Stimulated activated CD8-positive, alpha-beta memory T cell treated with anti-CD3 and anti-CD28 coated beads, Interleukin-15, amount 100 ng/mL, for 48 hours (primary cell): ENCODE measurements at regions not wholly inside any gene's neighbourhood (a gene's known extent, or its start where the extent isn't known, plus 50 kb on each side); places are given as distances from the start of the nearest gene placed in this dataset.

Experiments used
- DNase-seq, 2 donors: peaks; one replicate each; pipeline ENCODE4 v3.0.0-alpha.2; 2020; ENCODE audit warnings: low read depth in 2 of 2

GRCh38 chr2:173589604-173590275 is 235.1 kb downstream of the CDCA7 start:
- DNase-seq = no peak

- DNase-seq = no peak
Measured at GRCh38 chr2:173590276-173590861, 235.7 kb downstream of the CDCA7 start.

GRCh38 chr2:173593109-173593508 is 238.4 kb downstream of the CDCA7 start:
- DNase-seq = no peak

- no peak for DNase-seq
Measured at GRCh38 chr2:173596244-173596643, 241.6 kb downstream of the CDCA7 start.

GRCh38 chr2:173598525-173598924 is 243.9 kb downstream of the CDCA7 start:
- no peak for DNase-seq

GRCh38 chr2:173599821-173600359 is 245.2 kb downstream of the CDCA7 start:
- no peak for DNase-seq

- DNase-seq = no peak
Measured at GRCh38 chr2:173602153-173602795, 247.6 kb downstream of the CDCA7 start.

GRCh38 chr2:173605994-173606393 is 251.3 kb downstream of the CDCA7 start:
- DNase-seq = no peak

- no peak for DNase-seq
Measured at GRCh38 chr2:173606619-173607248, 252.1 kb downstream of the CDCA7 start.

- no peak for DNase-seq
Measured at GRCh38 chr2:173607606-173608311, 253.1 kb downstream of the CDCA7 start.

- no peak for DNase-seq
Measured at GRCh38 chr2:173611121-173611520, 256.4 kb downstream of the CDCA7 start.

GRCh38 chr2:173612354-173612753 is 257.7 kb downstream of the CDCA7 start:
- DNase-seq = no peak

- no peak for DNase-seq
Measured at GRCh38 chr2:173613386-173613785, 258.7 kb downstream of the CDCA7 start.

GRCh38 chr2:173614265-173614930 is 259.7 kb downstream of the CDCA7 start:
- no peak for DNase-seq

GRCh38 chr2:173623438-173624319 is 269.0 kb downstream of the CDCA7 start:
- DNase-seq = no peak

- no peak for DNase-seq
Measured at GRCh38 chr2:173625315-173625714, 270.6 kb downstream of the CDCA7 start.

GRCh38 chr2:173629076-173629475 is 274.4 kb downstream of the CDCA7 start:
- no peak for DNase-seq

GRCh38 chr2:173630425-173631126 is 275.9 kb downstream of the CDCA7 start:
- no peak for DNase-seq

GRCh38 chr2:173631127-173631460 is 276.4 kb downstream of the CDCA7 start:
- DNase-seq = no peak

- no peak for DNase-seq
Measured at GRCh38 chr2:173644146-173644545, 289.5 kb downstream of the CDCA7 start.
